ENCODE measurements at regions not wholly inside any gene's neighbourhood (a gene's known extent, or its start where the extent isn't known, plus 50 kb on each side); places are given as distances from the start of the nearest gene placed in this dataset.

DNA sequence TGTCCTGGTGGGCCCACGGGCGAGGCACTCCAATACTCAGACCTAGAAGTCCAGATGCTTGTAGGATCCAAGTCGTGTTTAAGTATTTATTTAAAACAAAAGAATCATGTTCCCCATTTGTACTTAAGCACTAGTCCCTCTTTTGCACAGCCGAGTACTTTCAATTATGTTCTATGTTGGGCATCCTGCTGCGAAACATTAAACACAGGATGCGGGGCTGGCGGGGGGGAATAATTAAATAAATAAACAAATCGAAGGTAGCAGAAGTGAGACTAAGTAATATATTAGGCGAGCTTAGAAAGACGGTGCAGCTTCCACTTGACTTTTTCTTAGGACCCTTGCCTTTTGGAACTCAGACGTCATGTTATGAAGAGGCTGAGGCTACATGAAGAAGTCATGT is 1129.2 kb upstream of the ACO1 start:
- TF ChIP-seq, protein P1, sequence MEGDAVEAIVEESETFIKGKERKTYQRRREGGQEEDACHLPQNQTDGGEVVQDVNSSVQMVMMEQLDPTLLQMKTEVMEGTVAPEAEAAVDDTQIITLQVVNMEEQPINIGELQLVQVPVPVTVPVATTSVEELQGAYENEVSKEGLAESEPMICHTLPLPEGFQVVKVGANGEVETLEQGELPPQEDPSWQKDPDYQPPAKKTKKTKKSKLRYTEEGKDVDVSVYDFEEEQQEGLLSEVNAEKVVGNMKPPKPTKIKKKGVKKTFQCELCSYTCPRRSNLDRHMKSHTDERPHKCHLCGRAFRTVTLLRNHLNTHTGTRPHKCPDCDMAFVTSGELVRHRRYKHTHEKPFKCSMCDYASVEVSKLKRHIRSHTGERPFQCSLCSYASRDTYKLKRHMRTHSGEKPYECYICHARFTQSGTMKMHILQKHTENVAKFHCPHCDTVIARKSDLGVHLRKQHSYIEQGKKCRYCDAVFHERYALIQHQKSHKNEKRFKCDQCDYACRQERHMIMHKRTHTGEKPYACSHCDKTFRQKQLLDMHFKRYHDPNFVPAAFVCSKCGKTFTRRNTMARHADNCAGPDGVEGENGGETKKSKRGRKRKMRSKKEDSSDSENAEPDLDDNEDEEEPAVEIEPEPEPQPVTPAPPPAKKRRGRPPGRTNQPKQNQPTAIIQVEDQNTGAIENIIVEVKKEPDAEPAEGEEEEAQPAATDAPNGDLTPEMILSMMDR (IDR thresholded peaks at IDR 0.05; ENCODE audit: extremely low read depth in 1 of 2, insufficient read depth in 1 of 2, low read depth in 1 of 2, low read length in 2 of 2) = no peak
- no peak for TF ChIP-seq POLR2AphosphoS5 (IDR thresholded peaks at IDR 0.05; ENCODE audit: insufficient read depth, low read depth, low read length)
